HEK293 (cell line): ENCODE measurements at regions not wholly inside any gene's neighbourhood (a gene's known extent, or its start where the extent isn't known, plus 50 kb on each side); places are given as distances from the start of the nearest gene placed in this dataset.
A peak's percentile ranks its signal among the peaks of the same experiment; 100 is the strongest.
"Not testable (repeated sequence)": the region's sequence is repeated elsewhere in the genome, so short reads cannot be mapped to it uniquely, and the experiment has no call there.

Experiments used
- CTCF ChIA-PET: fragments of 350-600 bp; formaldehyde crosslinking; extraction: SDS; loops from one replicate; lab custom pipeline; 2021; ENCODE audit warnings: antibody characterized with exemption; lab: Yijun Ruan, JAX
- POLR2A ChIA-PET: fragments of 300-600 bp; formaldehyde crosslinking; extraction: SDS; loops from one replicate; lab custom pipeline; 2020; ENCODE audit warnings: antibody characterized with exemption, inconsistent platforms; lab: Yijun Ruan, JAX
- H3K27ac ChIP-seq: fragments of 200-500 bp; sonication (Bioruptor generic); 2 replicates; pipeline ENCODE4 v1.5.1; 2014; ENCODE audit warnings: low read depth, low read length, control low read depth, inconsistent platforms; ENCODE audit errors: extremely low read depth
- H3K36me3 ChIP-seq, 2 experiments: fragments of 200-500 bp in 1 of 2; sonication (Bioruptor generic) in 1 of 2; 1 replicate in 1 of 2; 2 replicates in 1 of 2; pipeline ENCODE4 v1.5.1; 2014 to 2017; ENCODE audit warnings: inconsistent platforms in 2 of 2, low read length in 2 of 2; ENCODE audit not compliant: control insufficient read depth in 2 of 2, insufficient read depth in 1 of 2
- H3K4me1 ChIP-seq: fragments of 200-500 bp; sonication (Bioruptor generic); 2 replicates; pipeline ENCODE4 v1.5.1; 2014; ENCODE audit warnings: mild to moderate bottlenecking, low read length, inconsistent platforms; ENCODE audit not compliant: control insufficient read depth, insufficient read depth
- H3K4me3 ChIP-seq: 2 replicates; pipeline ENCODE4 v1.5.1; 2011; ENCODE audit warnings: low read depth, mild to moderate bottlenecking, control low read depth, low read length, moderate library complexity
- H3K9me3 ChIP-seq: fragments of 200-500 bp; sonication (Bioruptor generic); 2 replicates; pipeline ENCODE4 v1.5.1; 2014; ENCODE audit warnings: low read depth, low read length, inconsistent platforms; ENCODE audit not compliant: control insufficient read depth, insufficient read depth
- HOXD13 ChIP-seq: sonication (generic); formaldehyde crosslinking; IDR thresholded peaks from 2 replicates; pipeline ENCODE4 v1.8.0; 2022; ENCODE audit warnings: missing genetic modification reagents, borderline replicate concordance
- KLF9 ChIP-seq: fragments of 450-650 bp; formaldehyde crosslinking; IDR thresholded peaks from 2 replicates; pipeline ENCODE4 v1.5.1; 2016; ENCODE audit warnings: missing biosample characterization, missing genetic modification characterization, low read depth
- PRDM2 ChIP-seq: fragments of 450-650 bp; formaldehyde crosslinking; IDR thresholded peaks from 2 replicates; pipeline ENCODE4 v1.5.1; 2016; ENCODE audit warnings: missing biosample characterization, missing genetic modification characterization, borderline replicate concordance
- ZBTB21 ChIP-seq: fragments of 450-650 bp; formaldehyde crosslinking; IDR thresholded peaks from 2 replicates; pipeline ENCODE4 v1.5.1; 2017; ENCODE audit warnings: missing biosample characterization, missing genetic modification characterization
- ZBTB7A ChIP-seq: fragments of 450-650 bp; formaldehyde crosslinking; IDR thresholded peaks from 2 replicates; pipeline ENCODE4 v1.5.1; 2016; ENCODE audit warnings: low read depth, missing biosample characterization, missing genetic modification characterization
- ZEB2 ChIP-seq: fragments of 450-650 bp; formaldehyde crosslinking; IDR thresholded peaks from 2 replicates; pipeline ENCODE4 v1.5.1; 2016; ENCODE audit warnings: missing biosample characterization, missing genetic modification characterization
- ZFP3 ChIP-seq: fragments of 450-650 bp; formaldehyde crosslinking; IDR thresholded peaks from 2 replicates; pipeline ENCODE4 v1.5.1; 2016; ENCODE audit warnings: low read depth, missing biosample characterization, missing genetic modification characterization
- ZNF138 ChIP-seq: fragments of 450-650 bp; formaldehyde crosslinking; IDR thresholded peaks from 2 replicates; pipeline ENCODE4 v1.5.1; 2016; ENCODE audit warnings: missing biosample characterization, missing genetic modification characterization, borderline replicate concordance
- ZNF146 ChIP-seq: fragments of 450-650 bp; formaldehyde crosslinking; IDR thresholded peaks from 2 replicates; pipeline ENCODE4 v1.5.1; 2016; ENCODE audit warnings: missing biosample characterization, missing genetic modification characterization
- ZNF202 ChIP-seq: fragments of 450-650 bp; formaldehyde crosslinking; IDR thresholded peaks from 2 replicates; pipeline ENCODE4 v1.5.1; 2016; ENCODE audit warnings: missing biosample characterization, missing genetic modification characterization, borderline replicate concordance
- ZNF266 ChIP-seq: fragments of 450-650 bp; formaldehyde crosslinking; IDR thresholded peaks from 2 replicates; pipeline ENCODE4 v1.5.1; 2016; ENCODE audit warnings: missing biosample characterization, missing genetic modification characterization, low read depth
- ZNF280D ChIP-seq: fragments of 450-650 bp; formaldehyde crosslinking; IDR thresholded peaks from 2 replicates; pipeline ENCODE4 v1.5.1; 2016; ENCODE audit warnings: missing biosample characterization, missing genetic modification characterization
- ZNF473 ChIP-seq: fragments of 450-650 bp; formaldehyde crosslinking; IDR thresholded peaks from 2 replicates; pipeline ENCODE4 v1.5.1; 2017; ENCODE audit warnings: missing biosample characterization, missing genetic modification characterization
- ZNF501 ChIP-seq: fragments of 450-650 bp; formaldehyde crosslinking; IDR thresholded peaks from 2 replicates; pipeline ENCODE4 v1.5.1; 2016; ENCODE audit warnings: missing biosample characterization, missing genetic modification characterization
- ZNF549 ChIP-seq: fragments of 450-650 bp; IDR thresholded peaks from 2 replicates; pipeline ENCODE4 v1.5.1; 2018; ENCODE audit warnings: missing biosample characterization, missing genetic modification characterization, mild to moderate bottlenecking, inconsistent platforms, moderate library complexity
- ZNF560 ChIP-seq: fragments of 450-650 bp; formaldehyde crosslinking; IDR thresholded peaks from 2 replicates; pipeline ENCODE4 v1.5.1; 2017; ENCODE audit warnings: missing biosample characterization, missing genetic modification characterization, borderline replicate concordance
- ZNF670 ChIP-seq: fragments of 450-650 bp; formaldehyde crosslinking; IDR thresholded peaks from 2 replicates; pipeline ENCODE4 v1.5.1; 2016; ENCODE audit warnings: missing biosample characterization, missing genetic modification characterization, low read depth
- TF ChIP-seq, protein P1 (sequence below): fragments of 450-650 bp; IDR thresholded peaks from 2 replicates; pipeline ENCODE4 v1.5.1; 2018; ENCODE audit warnings: missing biosample characterization, mild to moderate bottlenecking, missing genetic modification characterization
- TF ChIP-seq, protein P2 (sequence below): fragments of 450-650 bp; formaldehyde crosslinking; IDR thresholded peaks from 2 replicates; pipeline ENCODE4 v1.5.1; 2016; ENCODE audit warnings: missing biosample characterization, missing genetic modification characterization

DNA sequence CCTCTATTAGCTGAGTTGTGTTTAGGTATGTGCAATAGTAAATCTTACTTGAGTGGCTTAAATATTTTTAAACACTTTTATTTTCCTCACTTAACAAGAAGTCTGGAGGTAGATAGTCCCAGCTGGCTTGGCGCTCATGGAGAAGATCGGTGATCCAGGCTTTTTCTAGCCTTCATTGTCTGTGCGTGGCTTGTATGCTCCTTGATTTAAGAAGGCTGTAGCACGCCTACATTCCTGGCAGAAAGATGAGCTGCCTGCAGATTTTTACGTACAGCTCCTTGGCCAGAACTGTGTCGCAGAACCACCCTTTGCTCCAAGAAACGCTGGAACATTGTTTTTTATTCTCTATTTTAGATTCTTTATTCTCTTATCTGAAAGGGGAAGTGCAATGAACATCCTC is 284.1 kb downstream of the KIF20B start:
- TF ChIP-seq, protein P1, sequence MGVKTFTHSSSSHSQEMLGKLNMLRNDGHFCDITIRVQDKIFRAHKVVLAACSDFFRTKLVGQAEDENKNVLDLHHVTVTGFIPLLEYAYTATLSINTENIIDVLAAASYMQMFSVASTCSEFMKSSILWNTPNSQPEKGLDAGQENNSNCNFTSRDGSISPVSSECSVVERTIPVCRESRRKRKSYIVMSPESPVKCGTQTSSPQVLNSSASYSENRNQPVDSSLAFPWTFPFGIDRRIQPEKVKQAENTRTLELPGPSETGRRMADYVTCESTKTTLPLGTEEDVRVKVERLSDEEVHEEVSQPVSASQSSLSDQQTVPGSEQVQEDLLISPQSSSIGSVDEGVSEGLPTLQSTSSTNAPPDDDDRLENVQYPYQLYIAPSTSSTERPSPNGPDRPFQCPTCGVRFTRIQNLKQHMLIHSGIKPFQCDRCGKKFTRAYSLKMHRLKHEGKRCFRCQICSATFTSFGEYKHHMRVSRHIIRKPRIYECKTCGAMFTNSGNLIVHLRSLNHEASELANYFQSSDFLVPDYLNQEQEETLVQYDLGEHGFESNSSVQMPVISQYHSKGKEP (tag by site-specific recombination) = no peak
- TF ChIP-seq ZBTB7A (tag by site-specific recombination) = no peak
- TF ChIP-seq ZNF266 (tag by site-specific recombination) = no peak
- no peak for TF ChIP-seq ZNF560 (tag by site-specific recombination)
- no peak for TF ChIP-seq ZFP3 (tag by site-specific recombination)
- TF ChIP-seq ZNF501 = no peak
- TF ChIP-seq ZNF138 = no peak
- TF ChIP-seq, protein P2, sequence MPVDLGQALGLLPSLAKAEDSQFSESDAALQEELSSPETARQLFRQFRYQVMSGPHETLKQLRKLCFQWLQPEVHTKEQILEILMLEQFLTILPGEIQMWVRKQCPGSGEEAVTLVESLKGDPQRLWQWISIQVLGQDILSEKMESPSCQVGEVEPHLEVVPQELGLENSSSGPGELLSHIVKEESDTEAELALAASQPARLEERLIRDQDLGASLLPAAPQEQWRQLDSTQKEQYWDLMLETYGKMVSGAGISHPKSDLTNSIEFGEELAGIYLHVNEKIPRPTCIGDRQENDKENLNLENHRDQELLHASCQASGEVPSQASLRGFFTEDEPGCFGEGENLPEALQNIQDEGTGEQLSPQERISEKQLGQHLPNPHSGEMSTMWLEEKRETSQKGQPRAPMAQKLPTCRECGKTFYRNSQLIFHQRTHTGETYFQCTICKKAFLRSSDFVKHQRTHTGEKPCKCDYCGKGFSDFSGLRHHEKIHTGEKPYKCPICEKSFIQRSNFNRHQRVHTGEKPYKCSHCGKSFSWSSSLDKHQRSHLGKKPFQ = no peak
- no peak for TF ChIP-seq ZNF549 (tag by site-specific recombination)
- no peak for TF ChIP-seq PRDM2 (tag by site-specific recombination)
- TF ChIP-seq HOXD13 (CRISPR knock-in tag) = no peak
- TF ChIP-seq ZNF670 (tag by site-specific recombination) = no peak
- TF ChIP-seq KLF9 (tag by site-specific recombination) = no peak
- TF ChIP-seq ZNF473 (tag by site-specific recombination) = no peak
- TF ChIP-seq ZBTB21 (tag by site-specific recombination) = no peak
- TF ChIP-seq ZEB2 (tag by site-specific recombination) = no peak
- no peaks in the 10 kb centered on the region for H3K36me3 ChIP-seq
- ChIA-PET POLR2A (no interaction called here), CTCF (no interaction called here)
- no peaks in the 10 kb centered on the region for H3K9me3 ChIP-seq
- no peaks in the 10 kb centered on the region for H3K4me1 ChIP-seq
- H3K4me3 ChIP-seq = no peak overlapping the region
- H3K27ac ChIP-seq = no peak overlapping the region

GRCh38 chr10:89988361-89988760 is 287.0 kb downstream of the KIF20B start:
- H3K27ac ChIP-seq, H3K4me1 ChIP-seq, H3K36me3 ChIP-seq, H3K4me3 ChIP-seq, CTCF ChIA-PET, POLR2A ChIA-PET, H3K9me3 ChIP-seq: not testable (repeated sequence)
- TF ChIP-seq ZNF146 (tag by site-specific recombination) (peak; percentile 68; the same call in 1 of the 2 replicates), ZNF280D (tag by site-specific recombination) (peak; percentile 69; the same call in 1 of the 2 replicates), ZNF202 (tag by site-specific recombination) (0 out of 2 replicates have a peak, but pooled peaks have one; percentile 8)
